Cardiac fibroblast (primary cell): ENCODE measurements at regions not wholly inside any gene's neighbourhood (a gene's known extent, or its start where the extent isn't known, plus 50 kb on each side); places are given as distances from the start of the nearest gene placed in this dataset.

Experiments
- DNase-seq, 2 donors: peaks; one replicate each; pipeline versions ENCODE4 v3.0.0 to v3.0.0-alpha.2; 2010; ENCODE audit warnings: low read depth in 2 of 2
- H3K4me3 ChIP-seq, 2 donors: replicated peaks in 1 of 2; 1 replicate in 1 of 2; 2 replicates in 1 of 2; pipeline ENCODE4 v1.5.1; 2011; ENCODE audit warnings: low read depth in 2 of 2, low read length in 2 of 2, mild to moderate bottlenecking in 2 of 2, moderate library complexity in 1 of 2
- CTCF ChIP-seq: IDR thresholded peaks from one replicate; pipeline ENCODE4 v1.5.1; 2011; ENCODE audit warnings: low read depth, mild to moderate bottlenecking, low read length, inconsistent platforms

GRCh38 chr15:69662645-69663000, 210.0 kb downstream of the RPLP1 start:
- TF ChIP-seq CTCF, result no peak

GRCh38 chr15:69663441-69663840, 210.8 kb downstream of the RPLP1 start:
- no peak for TF ChIP-seq CTCF
- DNase-seq, result no peak
- no peak overlapping the region for H3K4me3 ChIP-seq

More at GRCh38 chr15:69662645-69663000, 210.0 kb downstream of the RPLP1 start:
- no peak overlapping the region for H3K4me3 ChIP-seq
- DNase-seq, result no peak

GRCh38 chr15:69663982-69664381, 211.4 kb downstream of the RPLP1 start:
- TF ChIP-seq CTCF, result no peak
- H3K4me3 ChIP-seq, result no peak overlapping the region
- no peak for DNase-seq

GRCh38 chr15:69664572-69665571, 212.3 kb downstream of the RPLP1 start:
- H3K4me3 ChIP-seq, result no peak overlapping the region
- TF ChIP-seq CTCF, result no peak
- DNase-seq, result no peak

- DNase-seq, result peak; percentile 4 to 27
- H3K4me3 ChIP-seq, result no peak overlapping the region
- no peak for TF ChIP-seq CTCF
These were observed 213.1 kb downstream of the RPLP1 start for GRCh38 chr15:69665641-69666111.

GRCh38 chr15:69666441-69666882, 213.8 kb downstream of the RPLP1 start:
- no peak for TF ChIP-seq CTCF
- peak; percentile 74 to 79 for DNase-seq
- no peak overlapping the region for H3K4me3 ChIP-seq
